HCT116 (cell line): ENCODE measurements at regions not wholly inside any gene's neighbourhood (a gene's known extent, or its start where the extent isn't known, plus 50 kb on each side); places are given as distances from the start of the nearest gene placed in this dataset.

Experiments
- ATAC-seq: fragments of 200-7000 bp; cut with Tn5 transposase; 2 replicates; pipeline ENCODE4 v1.9.1; 2020; ENCODE audit warnings: mild to moderate bottlenecking, moderate library complexity
- BruUV-seq: library from RNA; stranded (reverse); fragments of 400-500 nt; replicated peaks from 2 replicates; lab custom pipeline; 2021; lab: Mats Ljungman, UMichigan
- CTCF ChIA-PET: fragments of 300-600 bp; sonication (Branson Sonifier 250); formaldehyde crosslinking; loops from one replicate; lab custom pipeline; 2021; ENCODE audit warnings: antibody characterized with exemption; lab: Charles Lee
- POLR2A ChIA-PET: fragments of 300-600, 350-600 bp; sonication (Branson Sonifier 250); formaldehyde crosslinking; loops from one replicate; lab custom pipeline; 2021; ENCODE audit warnings: antibody characterized with exemption; lab: Charles Lee
- RAD21 ChIA-PET, 2 experiments: fragments of 300-600 bp; sonication (Branson Sonifier 250); formaldehyde crosslinking; loops; one replicate each; lab custom pipeline; 2023; ENCODE audit warnings: low total read pairs in 2 of 2; ENCODE audit not compliant: uncharacterized antibody in 2 of 2, unreplicated experiment in 2 of 2, low non-redundant PET in 1 of 2; lab: Charles Lee
- DNase-seq: peaks from one replicate; pipeline ENCODE4 v3.0.0-alpha.2; 2010; ENCODE audit warnings: low read depth, low spot score
- H2AFZ ChIP-seq: fragments of 200-600 bp; shearing (Covaris generic), sonication (generic); 2 replicates; pipeline ENCODE4 v1.6.1; 2017; ENCODE audit warnings: low read depth, mixed run types, mixed read lengths, antibody characterized with exemption, low read length; ENCODE audit not compliant: poor library complexity, severe bottlenecking
- H3K27ac ChIP-seq: 2 replicates; pipeline ENCODE4 v1.5.1; 2012; ENCODE audit warnings: low read depth, low read length
- H3K27me3 ChIP-seq: fragments of 200-600 bp; sonication (generic); 2 replicates; pipeline ENCODE4 v1.6.1; 2016; ENCODE audit warnings: mixed run types, low read length, mixed read lengths; ENCODE audit not compliant: insufficient read depth
- H3K36me3 ChIP-seq, 2 experiments: fragments of 200-500 bp in 1 of 2; fragments of 200-600 bp in 1 of 2; sonication (Bioruptor generic) in 1 of 2; sonication (generic) in 1 of 2; 2 replicates each; pipeline versions ENCODE4 v1.5.1 to v1.6.1; 2014 to 2016; ENCODE audit warnings: low read length in 2 of 2, inconsistent platforms in 1 of 2, mixed read lengths in 1 of 2, mixed run types in 1 of 2; ENCODE audit not compliant: insufficient read depth in 2 of 2, control insufficient read depth in 1 of 2
- H3K4me1 ChIP-seq, 2 experiments: fragments of 200-600 bp in 1 of 2; sonication (generic) in 1 of 2; 2 replicates each; pipeline versions ENCODE4 v1.5.1 to v1.6.1; 2012 to 2017; ENCODE audit warnings: low read length in 2 of 2, inconsistent platforms in 1 of 2, mild to moderate bottlenecking in 1 of 2, mixed read lengths in 1 of 2, mixed run types in 1 of 2, moderate library complexity in 1 of 2; ENCODE audit not compliant: insufficient read depth in 2 of 2, control insufficient read depth in 1 of 2
- H3K4me2 ChIP-seq: fragments of 200-600 bp; sonication (generic); 2 replicates; pipeline ENCODE4 v1.6.1; 2017; ENCODE audit warnings: mixed run types, low read length, mixed read lengths
- H3K4me3 ChIP-seq, 2 experiments: fragments of 200-600 bp in 1 of 2; sonication (generic) in 1 of 2; replicated peaks in 1 of 2; 2 replicates each; pipeline ENCODE4 v1.5.1; 2011 to 2016; ENCODE audit warnings: low read length in 2 of 2, control low read depth in 1 of 2, low read depth in 1 of 2, mild to moderate bottlenecking in 1 of 2, mixed read lengths in 1 of 2, mixed run types in 1 of 2
- H3K79me2 ChIP-seq: fragments of 200-600 bp; sonication (generic); 2 replicates; pipeline ENCODE4 v1.6.1; 2017; ENCODE audit warnings: mild to moderate bottlenecking, mixed run types, low read length, moderate library complexity, mixed read lengths; ENCODE audit not compliant: insufficient read depth
- H3K9ac ChIP-seq: fragments of 200-600 bp; sonication (generic); 2 replicates; pipeline ENCODE4 v1.6.1; 2016; ENCODE audit warnings: low read length, mixed read lengths
- H3K9me2 ChIP-seq: fragments of 200-600 bp; sonication (generic), shearing (Covaris generic); 2 replicates; pipeline ENCODE4 v1.6.1; 2017; ENCODE audit warnings: mixed run types, mild to moderate bottlenecking, moderate library complexity; ENCODE audit not compliant: insufficient read depth
- H3K9me3 ChIP-seq, 2 experiments: fragments of 200-500 bp in 1 of 2; fragments of 200-600 bp in 1 of 2; sonication (Bioruptor generic) in 1 of 2; sonication (generic) in 1 of 2; 2 replicates each; pipeline ENCODE4 v1.6.1; 2014 to 2017; ENCODE audit warnings: low read length in 2 of 2, mixed read lengths in 2 of 2, inconsistent platforms in 1 of 2, low read depth in 1 of 2, mild to moderate bottlenecking in 1 of 2, mixed run types in 1 of 2, moderate library complexity in 1 of 2; ENCODE audit not compliant: control insufficient read depth in 1 of 2, insufficient read depth in 1 of 2
- H4K20me1 ChIP-seq: fragments of 200-600 bp; sonication (generic), shearing (Covaris generic); 2 replicates; pipeline ENCODE4 v1.6.1; 2017; ENCODE audit warnings: mixed run types, mild to moderate bottlenecking, moderate library complexity; ENCODE audit not compliant: insufficient read depth
- CTCF ChIP-seq, 3 experiments: fragments of 200-600 bp in 1 of 3; sonication (generic) in 1 of 3; IDR thresholded peaks in 2 of 3; conservative IDR thresholded peaks in 1 of 3; 2 replicates each; pipeline ENCODE4 v1.5.1; 2012 to 2017; ENCODE audit warnings: low read depth in 2 of 3, low read length in 2 of 3, antibody characterized with exemption in 1 of 3, borderline replicate concordance in 1 of 3, control low read depth in 1 of 3, mild to moderate bottlenecking in 1 of 3, mixed read lengths in 1 of 3, mixed run types in 1 of 3, moderate library complexity in 1 of 3; ENCODE audit not compliant: insufficient read depth in 1 of 3
- EGR1 ChIP-seq: IDR thresholded peaks from 2 replicates; pipeline ENCODE4 v1.6.1; 2012; ENCODE audit warnings: low read depth
- ELF1 ChIP-seq: IDR thresholded peaks from 2 replicates; pipeline ENCODE4 v1.6.1; 2012; ENCODE audit warnings: low read depth, borderline replicate concordance
- FOSL1 ChIP-seq: IDR thresholded peaks from 2 replicates; pipeline ENCODE4 v1.6.1; 2012; ENCODE audit warnings: low read depth
- POLR2A ChIP-seq: IDR thresholded peaks from 2 replicates; pipeline ENCODE4 v1.7.0; 2011; ENCODE audit warnings: borderline replicate concordance; ENCODE audit not compliant: insufficient read depth, insufficient read length; ENCODE audit errors: extremely low read depth
- POLR2AphosphoS5 ChIP-seq: IDR thresholded peaks from 2 replicates; pipeline ENCODE4 v1.6.1; 2011; ENCODE audit warnings: mild to moderate bottlenecking, low read depth, low read length, moderate library complexity
- RAD21 ChIP-seq: IDR thresholded peaks from 2 replicates; pipeline ENCODE4 v1.6.1; 2012; ENCODE audit warnings: low read depth, mild to moderate bottlenecking
- SP1 ChIP-seq: IDR thresholded peaks from 2 replicates; pipeline ENCODE4 v1.6.1; 2012; ENCODE audit warnings: low read depth
- SRF ChIP-seq: IDR thresholded peaks from 2 replicates; pipeline ENCODE4 v1.6.1; 2012; ENCODE audit warnings: low read depth
- YY1 ChIP-seq: IDR thresholded peaks from 2 replicates; pipeline ENCODE4 v1.6.1; 2011; ENCODE audit warnings: low read length, low read depth, moderate library complexity, mild to moderate bottlenecking; ENCODE audit not compliant: insufficient replicate concordance; ENCODE audit errors: extremely low read depth
- ZBTB33 ChIP-seq: IDR thresholded peaks from 2 replicates; pipeline ENCODE4 v1.6.1; 2011; ENCODE audit warnings: mild to moderate bottlenecking, low read length, moderate library complexity; ENCODE audit not compliant: insufficient replicate concordance; ENCODE audit errors: extremely low read depth
- ZFX ChIP-seq: fragments of 450-650 bp; IDR thresholded peaks from 2 replicates; pipeline ENCODE4 v1.6.1; 2017
- ZNF274 ChIP-seq: fragments of 200-500 bp; sonication (Bioruptor generic); IDR thresholded peaks from 2 replicates; pipeline ENCODE4 v1.6.1; 2014; ENCODE audit warnings: mild to moderate bottlenecking, low read depth, low read length, inconsistent platforms
- intact Hi-C: fragments of 100-400 bp; cut with micrococcal nuclease; formaldehyde crosslinking; loops from 2 replicates; pipeline ENCODE4 v1.10.0; 2022
- TF ChIP-seq, protein P1 (sequence below): IDR thresholded peaks from 2 replicates; pipeline ENCODE4 v1.6.1; 2012
- TF ChIP-seq, protein P2 (sequence below): IDR thresholded peaks from 2 replicates; pipeline ENCODE4 v1.6.1; 2012; ENCODE audit warnings: low read depth

DNA sequence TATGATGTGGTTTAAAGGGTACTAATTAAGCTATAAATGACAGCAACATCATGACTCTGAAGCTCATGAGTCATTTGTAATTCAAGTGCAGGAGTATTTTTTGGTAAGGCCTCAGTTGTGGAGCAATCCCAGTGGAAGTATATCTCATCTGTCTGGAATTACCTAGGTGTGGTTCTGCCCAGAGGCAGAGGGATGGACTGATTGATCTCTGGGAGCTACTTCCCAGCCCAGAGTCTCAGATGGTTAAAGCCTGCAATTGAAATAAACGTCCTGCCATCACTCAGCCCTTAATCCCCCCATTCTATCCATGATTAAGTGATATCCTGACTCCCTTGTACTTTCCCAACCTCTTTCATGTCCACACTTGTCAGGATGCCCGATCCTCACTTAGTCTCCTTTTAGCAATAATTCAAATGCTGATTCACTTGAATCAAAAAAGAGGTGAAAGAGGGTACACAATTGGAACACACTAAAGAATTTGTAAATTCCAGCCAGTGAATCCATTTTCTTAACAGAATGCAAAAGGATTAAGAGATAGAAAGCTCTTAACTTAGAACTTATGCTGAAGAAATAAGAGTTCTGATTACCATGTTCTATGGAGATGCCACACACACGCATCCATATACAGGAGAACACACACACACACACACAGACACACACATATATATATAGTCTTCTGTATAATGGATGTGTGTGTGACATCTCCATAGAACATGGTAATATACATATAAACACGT is 664.4 kb downstream of the NYAP2 start (continued):
- TF ChIP-seq ZBTB33 (peak; percentile 73), RAD21 (peak; percentile 43; the same call in 1 of the 2 replicates), SP1 (peak; percentile 98), SRF (peak; percentile 67), POLR2AphosphoS5 (peak; percentile 71; the same call in 1 of the 2 replicates)

DNA sequence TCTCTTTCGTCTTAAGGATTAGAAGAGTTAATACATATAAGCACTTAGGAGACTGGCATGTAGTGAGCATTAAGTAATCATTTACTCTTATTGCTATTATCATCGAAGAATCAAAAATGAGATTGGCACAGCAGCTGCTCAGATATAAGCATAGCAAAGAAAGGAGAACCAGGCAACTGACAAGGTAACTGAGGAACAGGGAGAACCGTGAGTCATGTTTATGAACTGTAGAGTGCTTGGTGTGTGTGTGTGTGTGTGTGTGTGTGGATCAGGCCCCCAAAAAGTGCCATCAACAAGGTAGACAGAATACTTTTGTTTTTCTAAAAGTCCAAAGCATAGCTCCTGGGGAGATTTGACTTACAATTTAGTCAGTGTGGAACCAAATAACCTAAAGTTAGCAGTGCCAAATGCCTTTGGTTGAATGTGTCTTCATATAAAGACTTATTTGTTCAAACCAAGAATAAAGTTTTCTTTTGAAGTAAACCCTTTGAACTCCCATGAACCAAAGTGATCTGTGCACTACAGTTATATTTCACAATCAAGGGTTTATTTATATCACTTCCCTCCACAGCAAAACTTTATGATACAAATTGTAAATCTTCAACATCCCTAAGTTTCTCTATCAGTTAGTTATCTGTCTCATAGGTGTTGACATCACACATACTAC is 660.6 kb downstream of the NYAP2 start:
- Histone ChIP-seq H3K4me1 (peaks cover 58 to 86% of the 10 kb centered on the region in 2 experiments), H3K36me3 (peaks cover 0 to 5% of the 10 kb centered on the region in 2 experiments; a peak in 1 of 4 replicates), H4K20me1 (no peaks in the 10 kb centered on the region), H3K79me2 (no peaks in the 10 kb centered on the region), H3K27ac (peak overlapping the region; percentile 99), H3K9me2 (no peaks in the 10 kb centered on the region), H3K4me3 (no peak overlapping the region), H3K27me3 (no peaks in the 10 kb centered on the region), H3K9ac (peak overlapping the region; percentile 44), H3K9me3 (no peaks in the 10 kb centered on the region), H2AFZ (no peak overlapping the region), H3K4me2 (peak overlapping the region; percentile 24)
- intact Hi-C loops = loop anchor here (2.0 kb wide), 1 partner anchor 593 kb away; no protein-coding TSS in a partner anchor
- RAD21 ChIA-PET = interaction anchor here in 1 of 2 experiments (0.9 kb wide), 1 partner anchor 19 kb away, joined by 3 read pairs; no protein-coding TSS in a partner anchor
- ATAC-seq (no peak), DNase-seq (no peak)
- CTCF ChIA-PET = no interaction called here
- BruUV-seq = no TSS peak
- POLR2A ChIA-PET = no interaction called here
- peak; percentile 8; the same call in 1 of the 2 replicates for TF ChIP-seq RAD21
- TF ChIP-seq EGR1 = no peak
- TF ChIP-seq ZNF274 = no peak
- TF ChIP-seq, protein P1, sequence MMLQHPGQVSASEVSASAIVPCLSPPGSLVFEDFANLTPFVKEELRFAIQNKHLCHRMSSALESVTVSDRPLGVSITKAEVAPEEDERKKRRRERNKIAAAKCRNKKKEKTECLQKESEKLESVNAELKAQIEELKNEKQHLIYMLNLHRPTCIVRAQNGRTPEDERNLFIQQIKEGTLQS = no peak
- TF ChIP-seq ELF1 = no peak
- TF ChIP-seq, protein P2, sequence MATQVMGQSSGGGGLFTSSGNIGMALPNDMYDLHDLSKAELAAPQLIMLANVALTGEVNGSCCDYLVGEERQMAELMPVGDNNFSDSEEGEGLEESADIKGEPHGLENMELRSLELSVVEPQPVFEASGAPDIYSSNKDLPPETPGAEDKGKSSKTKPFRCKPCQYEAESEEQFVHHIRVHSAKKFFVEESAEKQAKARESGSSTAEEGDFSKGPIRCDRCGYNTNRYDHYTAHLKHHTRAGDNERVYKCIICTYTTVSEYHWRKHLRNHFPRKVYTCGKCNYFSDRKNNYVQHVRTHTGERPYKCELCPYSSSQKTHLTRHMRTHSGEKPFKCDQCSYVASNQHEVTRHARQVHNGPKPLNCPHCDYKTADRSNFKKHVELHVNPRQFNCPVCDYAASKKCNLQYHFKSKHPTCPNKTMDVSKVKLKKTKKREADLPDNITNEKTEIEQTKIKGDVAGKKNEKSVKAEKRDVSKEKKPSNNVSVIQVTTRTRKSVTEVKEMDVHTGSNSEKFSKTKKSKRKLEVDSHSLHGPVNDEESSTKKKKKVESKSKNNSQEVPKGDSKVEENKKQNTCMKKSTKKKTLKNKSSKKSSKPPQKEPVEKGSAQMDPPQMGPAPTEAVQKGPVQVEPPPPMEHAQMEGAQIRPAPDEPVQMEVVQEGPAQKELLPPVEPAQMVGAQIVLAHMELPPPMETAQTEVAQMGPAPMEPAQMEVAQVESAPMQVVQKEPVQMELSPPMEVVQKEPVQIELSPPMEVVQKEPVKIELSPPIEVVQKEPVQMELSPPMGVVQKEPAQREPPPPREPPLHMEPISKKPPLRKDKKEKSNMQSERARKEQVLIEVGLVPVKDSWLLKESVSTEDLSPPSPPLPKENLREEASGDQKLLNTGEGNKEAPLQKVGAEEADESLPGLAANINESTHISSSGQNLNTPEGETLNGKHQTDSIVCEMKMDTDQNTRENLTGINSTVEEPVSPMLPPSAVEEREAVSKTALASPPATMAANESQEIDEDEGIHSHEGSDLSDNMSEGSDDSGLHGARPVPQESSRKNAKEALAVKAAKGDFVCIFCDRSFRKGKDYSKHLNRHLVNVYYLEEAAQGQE = no peak
- no peak for TF ChIP-seq ZFX
- no peak for TF ChIP-seq POLR2A
- TF ChIP-seq YY1 = no peak
- TF ChIP-seq SRF = no peak
- peak; percentile 23; the same call in 1 of the 2 replicates for TF ChIP-seq FOSL1
- TF ChIP-seq POLR2AphosphoS5 = no peak
- no peak for TF ChIP-seq CTCF (IDR thresholded peaks at IDR 0.05 in 2 of 3, conservative IDR thresholded peaks at IDR 0.05 in 1 of 3; ENCODE audit: borderline replicate concordance in 1 of 3, insufficient read depth in 1 of 3, low read depth in 2 of 3, low read length in 2 of 3)
